Kidney epithelial cell (primary cell): ENCODE measurements at regions not wholly inside any gene's neighbourhood (a gene's known extent, or its start where the extent isn't known, plus 50 kb on each side); places are given as distances from the start of the nearest gene placed in this dataset.

ENCODE experiments used
- DNase-seq: peaks from one replicate; pipeline ENCODE4 v3.0.0-alpha.2; 2010; ENCODE audit warnings: low read depth
- H3K27me3 ChIP-seq: 2 replicates; pipeline ENCODE4 v1.6.0; 2011; ENCODE audit warnings: low read length; ENCODE audit not compliant: control insufficient read depth, insufficient read depth
- H3K36me3 ChIP-seq: 2 replicates; pipeline ENCODE4 v1.5.1; 2011; ENCODE audit warnings: low read length; ENCODE audit not compliant: control insufficient read depth, insufficient read depth
- H3K4me3 ChIP-seq: 2 replicates; pipeline ENCODE4 v1.5.1; 2011; ENCODE audit warnings: low read depth, mild to moderate bottlenecking, control low read depth, low read length
- TF ChIP-seq, protein P1 (sequence below): IDR thresholded peaks from 2 replicates; pipeline ENCODE4 v1.5.1; 2011; ENCODE audit warnings: mild to moderate bottlenecking, moderate library complexity, low read length, control low read depth, inconsistent platforms; ENCODE audit not compliant: insufficient read depth, poor library complexity, severe bottlenecking

DNA sequence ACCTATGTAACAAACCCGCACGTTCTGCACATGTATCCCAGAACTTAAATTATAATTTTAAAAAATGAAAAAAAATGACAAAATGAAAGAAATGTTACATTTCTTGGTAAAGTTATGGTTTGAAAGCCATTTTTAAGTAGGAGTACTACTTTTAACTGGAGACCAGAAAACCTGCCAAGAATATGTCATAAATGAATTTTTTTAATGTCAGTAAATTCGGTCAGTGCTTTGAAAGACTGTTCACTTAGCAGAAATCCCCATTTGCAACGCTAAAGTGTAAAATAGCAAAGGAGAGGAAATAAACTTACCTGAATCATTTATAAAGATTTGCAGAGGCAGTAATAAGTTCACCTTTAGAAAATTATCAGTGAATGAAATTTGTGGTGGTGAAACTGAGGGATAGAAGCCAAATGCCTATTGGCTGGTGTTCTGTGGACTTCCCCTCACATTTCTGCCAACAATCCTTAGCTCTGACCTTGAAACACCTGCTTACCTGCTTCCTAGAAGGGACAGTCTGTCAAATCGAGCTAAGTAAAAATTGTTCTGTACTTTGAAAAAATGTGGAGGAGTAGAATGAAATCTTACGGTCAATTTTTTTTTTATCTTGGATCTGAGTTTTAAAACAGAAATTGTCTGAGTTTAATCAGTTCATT, 714.2 kb downstream of the SLC6A15 start:
- TF ChIP-seq, protein P1, sequence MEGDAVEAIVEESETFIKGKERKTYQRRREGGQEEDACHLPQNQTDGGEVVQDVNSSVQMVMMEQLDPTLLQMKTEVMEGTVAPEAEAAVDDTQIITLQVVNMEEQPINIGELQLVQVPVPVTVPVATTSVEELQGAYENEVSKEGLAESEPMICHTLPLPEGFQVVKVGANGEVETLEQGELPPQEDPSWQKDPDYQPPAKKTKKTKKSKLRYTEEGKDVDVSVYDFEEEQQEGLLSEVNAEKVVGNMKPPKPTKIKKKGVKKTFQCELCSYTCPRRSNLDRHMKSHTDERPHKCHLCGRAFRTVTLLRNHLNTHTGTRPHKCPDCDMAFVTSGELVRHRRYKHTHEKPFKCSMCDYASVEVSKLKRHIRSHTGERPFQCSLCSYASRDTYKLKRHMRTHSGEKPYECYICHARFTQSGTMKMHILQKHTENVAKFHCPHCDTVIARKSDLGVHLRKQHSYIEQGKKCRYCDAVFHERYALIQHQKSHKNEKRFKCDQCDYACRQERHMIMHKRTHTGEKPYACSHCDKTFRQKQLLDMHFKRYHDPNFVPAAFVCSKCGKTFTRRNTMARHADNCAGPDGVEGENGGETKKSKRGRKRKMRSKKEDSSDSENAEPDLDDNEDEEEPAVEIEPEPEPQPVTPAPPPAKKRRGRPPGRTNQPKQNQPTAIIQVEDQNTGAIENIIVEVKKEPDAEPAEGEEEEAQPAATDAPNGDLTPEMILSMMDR: no peak
- H3K27me3 ChIP-seq: no peaks in the 10 kb centered on the region
- DNase-seq: no peak
- no peaks in the 10 kb centered on the region for H3K36me3 ChIP-seq
- no peak overlapping the region for H3K4me3 ChIP-seq

DNA sequence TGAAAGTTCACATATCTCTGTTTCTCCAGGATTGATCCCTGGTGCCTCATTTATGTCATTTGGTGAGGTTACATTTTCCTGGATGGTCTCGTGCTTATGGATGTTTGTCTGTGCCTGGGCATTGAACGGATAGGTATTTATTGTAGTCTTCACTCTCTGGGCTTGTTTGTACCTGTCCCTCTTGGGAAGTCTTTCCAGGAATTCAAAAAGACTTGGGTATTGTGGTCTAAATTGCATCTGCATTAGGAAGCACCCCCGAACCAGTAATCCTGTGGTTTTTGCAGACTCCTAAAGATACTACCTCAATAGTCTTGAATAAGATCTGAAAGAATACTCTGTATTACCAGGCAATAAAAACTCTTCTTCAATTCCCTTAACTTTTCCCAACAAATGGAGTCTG, 720.8 kb downstream of the SLC6A15 start:
- TF ChIP-seq, protein P1: no peak
- no peaks in the 10 kb centered on the region for H3K36me3 ChIP-seq
- DNase-seq: no peak
- H3K27me3 ChIP-seq: no peaks in the 10 kb centered on the region
- no peak overlapping the region for H3K4me3 ChIP-seq

DNA sequence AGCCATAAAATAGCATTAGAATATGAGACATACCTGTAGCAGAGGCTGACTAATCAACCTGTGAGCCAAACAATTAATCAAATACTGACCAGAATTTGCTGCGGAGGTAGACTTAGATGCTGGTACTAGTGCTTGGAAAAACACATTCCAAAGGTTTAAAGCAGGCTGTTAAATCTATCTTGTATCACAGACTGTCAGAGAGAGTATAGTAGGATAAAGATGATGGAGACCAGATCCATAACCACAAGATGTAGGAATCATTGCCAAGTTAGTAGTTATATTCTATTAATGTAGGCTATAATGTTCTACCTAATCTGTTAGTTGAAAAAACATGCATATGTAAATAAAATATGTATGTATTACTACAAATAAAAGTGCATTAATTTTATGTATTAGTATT, 726.2 kb downstream of the SLC6A15 start:
- no peak for DNase-seq
- no peaks in the 10 kb centered on the region for H3K36me3 ChIP-seq
- H3K27me3 ChIP-seq: no peaks in the 10 kb centered on the region
- H3K4me3 ChIP-seq: no peak overlapping the region
- TF ChIP-seq, protein P1: no peak

DNA sequence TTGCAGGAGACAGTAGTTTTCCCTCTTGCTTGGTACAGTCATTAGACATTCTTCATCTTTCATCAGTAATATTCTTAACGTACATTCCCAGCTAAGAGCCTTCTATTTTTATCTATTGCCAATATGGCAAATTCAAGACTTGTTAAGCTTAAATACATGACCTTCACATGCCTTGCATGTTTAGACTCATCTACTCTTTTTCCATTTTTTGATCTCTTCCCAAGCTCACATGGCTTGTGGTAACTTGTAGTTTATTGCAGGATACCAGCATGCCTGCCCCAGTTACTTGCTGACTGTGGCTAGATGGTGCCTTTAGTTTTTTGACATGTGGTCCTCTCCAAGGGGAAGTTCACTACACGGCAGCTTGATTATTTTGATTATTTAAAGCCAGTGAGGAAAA, 729.0 kb downstream of the SLC6A15 start:
- no peaks in the 10 kb centered on the region for H3K27me3 ChIP-seq
- no peaks in the 10 kb centered on the region for H3K36me3 ChIP-seq
- H3K4me3 ChIP-seq: no peak overlapping the region
- DNase-seq: no peak
- TF ChIP-seq, protein P1: no peak

DNA sequence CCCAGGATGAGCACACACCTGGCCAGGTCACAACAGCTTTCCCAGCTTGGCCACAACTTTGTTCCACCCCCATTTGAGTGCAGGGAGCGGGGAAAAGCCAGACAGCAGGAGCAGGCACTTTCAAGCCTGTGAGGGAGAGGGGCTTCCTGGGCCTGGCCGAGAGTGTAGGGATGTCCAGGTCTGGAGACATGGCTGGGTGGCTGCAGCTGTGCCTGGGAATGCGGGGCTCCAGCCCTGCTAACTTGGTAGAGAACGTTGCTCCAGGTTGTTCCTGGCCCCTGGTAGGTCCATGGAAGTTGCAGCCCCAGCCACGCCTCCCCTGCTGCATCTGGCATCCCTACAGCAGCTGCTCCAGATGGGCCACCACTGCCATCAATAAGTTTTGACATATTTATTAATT, 738.5 kb downstream of the SLC6A15 start:
- Histone ChIP-seq H3K36me3 (no peaks in the 10 kb centered on the region), H3K27me3 (no peaks in the 10 kb centered on the region), H3K4me3 (no peak overlapping the region)
- TF ChIP-seq, protein P1: no peak
- no peak for DNase-seq

DNA sequence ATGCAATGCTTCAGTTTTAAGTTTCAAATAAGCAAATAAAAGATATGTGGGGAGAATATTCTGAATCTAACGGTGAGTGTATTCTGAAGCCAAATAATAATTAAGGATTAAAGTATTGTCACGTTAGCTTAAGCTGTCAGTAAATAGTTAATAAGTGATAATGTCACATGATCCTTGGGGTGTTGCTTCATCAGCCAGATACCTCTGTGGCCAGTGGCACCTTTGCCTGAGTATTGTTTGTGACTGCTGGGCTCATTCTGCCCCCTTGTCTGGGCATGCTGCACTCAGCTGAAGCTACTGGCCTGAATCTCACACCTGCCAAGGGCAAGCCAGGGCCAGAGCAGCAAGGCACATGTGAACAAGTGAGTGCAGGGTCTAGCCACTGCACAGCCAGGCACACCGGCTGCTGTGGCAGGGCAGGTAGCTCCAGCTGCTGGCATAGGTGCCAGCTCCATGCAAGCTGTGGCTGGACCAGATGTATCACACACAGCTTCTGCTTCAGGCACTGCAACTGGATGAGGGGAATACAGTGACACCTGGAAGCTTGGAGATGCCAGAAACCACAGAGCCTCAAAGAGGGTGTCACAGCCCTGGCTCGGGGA, 739.7 kb downstream of the SLC6A15 start:
- H3K36me3 ChIP-seq: no peaks in the 10 kb centered on the region
- TF ChIP-seq, protein P1: no peak
- DNase-seq: no peak
- no peak overlapping the region for H3K4me3 ChIP-seq
- no peaks in the 10 kb centered on the region for H3K27me3 ChIP-seq
